GM21619 (cell line): ENCODE measurements at regions not wholly inside any gene's neighbourhood (a gene's known extent, or its start where the extent isn't known, plus 50 kb on each side); places are given as distances from the start of the nearest gene placed in this dataset.

ENCODE experiments used
- ATAC-seq: cut with Tn5 transposase; IDR thresholded peaks from one replicate; pipeline ENCODE4 v1.9.1; 2021; ENCODE audit not compliant: unreplicated experiment

DNA sequence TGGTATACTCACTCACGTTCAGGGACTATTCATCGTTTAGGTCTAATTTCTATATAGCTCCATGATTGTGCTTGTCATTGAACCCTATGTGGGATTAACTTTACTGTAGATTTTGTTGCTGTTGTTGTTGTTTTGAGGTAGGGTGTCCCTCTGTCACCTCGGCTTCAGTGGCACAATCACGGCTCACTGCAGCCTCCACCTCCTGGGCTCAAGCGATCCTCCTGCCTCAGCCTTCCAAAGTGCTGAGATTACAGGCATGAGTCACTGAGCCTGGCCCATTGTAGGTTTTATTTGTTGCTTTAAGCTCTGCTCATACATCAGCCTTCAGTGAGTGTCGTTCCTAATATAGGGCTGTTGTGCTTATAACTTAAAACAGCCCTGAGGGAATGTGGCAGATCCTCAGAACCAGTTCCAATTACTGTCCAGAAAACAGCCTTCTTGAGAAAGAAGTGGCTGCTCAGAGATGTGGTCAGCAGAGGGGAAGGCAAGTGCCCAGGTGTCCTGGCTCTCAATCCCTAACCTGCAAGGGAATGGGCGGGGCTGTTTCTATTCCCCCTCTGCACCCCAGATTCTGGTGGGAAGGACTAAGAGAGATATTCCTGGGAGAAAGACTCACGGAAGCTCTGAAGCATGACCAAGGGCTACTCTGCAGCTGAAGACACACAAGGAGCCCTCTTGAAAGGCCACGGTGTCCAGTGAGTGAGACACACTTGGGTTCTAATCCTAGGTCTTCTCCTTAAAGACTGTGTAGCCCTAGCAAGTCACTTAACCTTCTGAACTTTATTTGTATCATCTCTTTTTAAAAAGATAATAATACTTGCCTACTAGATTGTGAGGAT is 79.6 kb upstream of the LCLAT1 start:
- no peak for ATAC-seq

DNA sequence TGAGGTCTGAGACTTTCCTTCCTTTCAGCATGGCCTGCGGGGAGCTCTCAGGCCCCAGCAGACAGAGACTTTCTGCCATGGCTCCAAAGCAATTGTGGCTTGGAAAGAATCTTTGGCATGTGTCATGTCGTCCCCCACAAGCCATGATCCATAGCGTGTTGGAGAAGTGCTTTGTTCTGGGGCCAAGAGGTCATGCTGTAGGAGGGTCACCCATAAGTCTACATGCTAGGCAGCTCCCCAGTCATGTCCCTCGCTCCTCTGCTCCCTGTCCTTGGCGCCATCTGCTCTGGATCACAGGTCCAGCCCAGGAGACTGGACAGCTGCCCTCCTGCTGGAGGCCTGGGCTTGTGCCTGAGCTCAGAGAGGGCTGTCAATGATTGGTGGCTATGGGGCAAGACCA is 78.8 kb upstream of the LCLAT1 start:
- no peak for ATAC-seq

DNA sequence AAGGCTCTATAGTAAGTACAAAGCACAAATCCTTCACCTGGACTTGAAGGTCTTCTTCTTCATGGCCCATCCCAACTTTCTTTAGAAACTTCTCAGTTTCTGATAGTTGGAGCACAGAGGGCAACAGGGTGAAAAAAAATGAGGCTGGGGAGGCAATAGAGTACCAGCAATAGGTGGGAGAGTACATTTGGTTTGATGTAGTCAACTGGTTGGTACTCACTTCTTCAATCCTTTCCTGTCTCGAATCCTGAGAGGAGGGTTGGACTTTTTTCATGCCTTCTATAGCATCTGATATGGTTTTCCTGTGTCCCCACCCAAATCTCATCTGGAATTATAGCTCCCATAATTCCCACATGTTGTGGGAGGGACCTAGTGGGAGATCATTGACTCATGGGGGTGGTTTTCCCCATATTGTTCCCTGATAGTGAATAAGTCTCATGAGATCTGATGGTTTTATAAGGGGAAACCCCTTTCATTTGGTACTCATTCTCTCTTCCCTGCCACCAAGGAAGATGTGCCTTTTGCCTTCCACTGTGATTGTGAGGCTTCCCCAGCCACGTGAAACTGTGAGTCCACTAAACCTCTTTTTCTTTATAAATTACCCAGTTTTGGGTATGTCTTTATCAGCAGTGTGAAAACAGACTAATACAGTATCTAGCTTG is 75.9 kb upstream of the LCLAT1 start:
- no peak for ATAC-seq

DNA sequence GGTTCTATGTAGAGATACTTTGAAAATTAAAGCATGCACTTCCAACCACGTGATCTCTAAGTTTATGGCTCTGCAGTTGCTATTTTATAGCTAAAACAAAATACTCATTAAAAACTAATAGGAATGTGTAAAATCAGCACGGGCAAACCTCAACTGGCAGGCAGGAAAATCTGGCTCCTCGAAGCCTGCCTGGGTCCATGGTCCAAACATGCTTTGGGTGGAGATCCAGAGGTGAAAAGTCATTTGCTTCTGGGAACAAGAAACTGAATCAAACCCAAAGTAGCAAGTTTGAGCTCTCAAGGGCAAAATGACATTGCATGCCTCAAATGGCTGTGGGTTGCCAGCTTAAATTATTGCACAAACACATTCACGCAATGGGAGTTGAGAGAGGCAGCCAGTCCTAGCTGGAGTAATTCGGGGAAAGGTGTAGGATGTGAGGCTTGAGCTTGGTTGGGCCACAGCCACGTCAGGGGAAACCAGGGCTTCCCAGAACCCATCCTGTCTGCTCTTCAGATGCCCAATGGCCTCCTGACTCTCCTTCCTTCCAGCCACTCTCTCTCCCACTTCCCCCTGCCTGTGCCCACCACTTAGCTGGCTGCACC is 75.2 kb upstream of the LCLAT1 start:
- no peak for ATAC-seq

GRCh38 chr2:30372826-30373225 is 74.2 kb upstream of the LCLAT1 start:
- no peak for ATAC-seq

GRCh38 chr2:30373881-30374302 is 73.2 kb upstream of the LCLAT1 start:
- ATAC-seq: no peak

GRCh38 chr2:30374380-30374779 is 72.7 kb upstream of the LCLAT1 start:
- ATAC-seq: no peak

- ATAC-seq: no peak
Measured at GRCh38 chr2:30375915-30376314, 71.1 kb upstream of the LCLAT1 start.

DNA sequence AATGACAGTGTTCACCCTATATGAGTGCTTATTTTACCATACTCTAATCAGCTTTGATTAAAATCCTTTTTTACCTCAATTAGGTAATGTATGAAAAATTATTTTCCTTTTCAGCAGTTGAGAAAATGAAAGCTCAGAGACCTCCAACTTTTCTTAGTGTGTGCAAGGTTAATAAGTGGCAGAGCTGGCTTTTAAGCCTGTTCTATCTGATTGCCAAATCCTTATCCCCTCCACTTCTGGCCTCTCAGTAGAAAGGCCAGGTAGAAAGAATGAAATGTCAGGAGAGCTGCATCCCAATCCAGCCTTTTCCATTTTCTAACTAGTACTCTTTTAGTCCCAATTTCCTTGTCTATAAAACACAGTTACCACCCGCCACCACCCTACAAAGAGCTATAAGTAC is 67.6 kb upstream of the LCLAT1 start:
- ATAC-seq: no peak

DNA sequence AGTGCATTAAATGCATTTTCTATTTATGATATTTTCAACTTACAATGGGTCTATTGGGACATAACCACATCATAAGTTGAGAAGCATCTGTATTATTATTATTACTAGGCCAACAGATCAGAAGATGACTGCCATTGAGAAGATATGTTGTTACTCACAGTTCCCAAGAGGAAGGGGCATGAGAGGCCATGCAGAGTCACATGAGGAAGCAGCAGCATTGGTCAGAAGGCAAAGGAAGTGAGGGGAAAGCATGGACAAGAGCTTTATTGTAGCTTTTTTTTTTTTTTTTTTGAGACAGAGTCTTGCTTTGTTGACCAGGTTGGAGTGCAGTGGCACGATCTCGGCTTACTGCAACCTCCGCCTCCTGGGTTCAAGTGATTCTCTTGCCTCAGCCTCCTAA is 66.2 kb upstream of the LCLAT1 start:
- no peak for ATAC-seq

- no peak for ATAC-seq
Measured at GRCh38 chr2:30382162-30382783, 64.8 kb upstream of the LCLAT1 start.

DNA sequence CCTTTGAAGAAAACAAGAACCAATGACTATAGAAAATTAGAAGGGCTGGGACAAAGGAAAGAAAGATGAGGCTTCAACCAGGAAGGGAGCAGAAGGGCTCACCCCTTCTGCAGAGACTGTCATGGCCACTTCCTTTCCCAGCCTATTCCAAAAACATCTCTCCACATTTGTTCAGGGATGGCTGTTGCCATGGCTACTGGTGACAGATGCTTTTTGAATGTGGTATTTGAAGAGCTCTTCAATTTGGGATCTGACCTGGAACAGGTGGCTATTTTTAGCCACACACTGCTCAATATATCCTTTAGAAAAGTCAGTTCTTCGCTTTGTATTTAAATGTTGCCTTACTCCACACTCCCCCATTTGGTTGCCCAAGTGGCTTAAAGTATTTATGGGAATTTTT is 64.1 kb upstream of the LCLAT1 start:
- no peak for ATAC-seq

- ATAC-seq: no peak
Measured at GRCh38 chr2:30385327-30385726, 61.7 kb upstream of the LCLAT1 start.

- ATAC-seq: no peak
Measured at GRCh38 chr2:30392097-30392496, 54.9 kb upstream of the LCLAT1 start.

DNA sequence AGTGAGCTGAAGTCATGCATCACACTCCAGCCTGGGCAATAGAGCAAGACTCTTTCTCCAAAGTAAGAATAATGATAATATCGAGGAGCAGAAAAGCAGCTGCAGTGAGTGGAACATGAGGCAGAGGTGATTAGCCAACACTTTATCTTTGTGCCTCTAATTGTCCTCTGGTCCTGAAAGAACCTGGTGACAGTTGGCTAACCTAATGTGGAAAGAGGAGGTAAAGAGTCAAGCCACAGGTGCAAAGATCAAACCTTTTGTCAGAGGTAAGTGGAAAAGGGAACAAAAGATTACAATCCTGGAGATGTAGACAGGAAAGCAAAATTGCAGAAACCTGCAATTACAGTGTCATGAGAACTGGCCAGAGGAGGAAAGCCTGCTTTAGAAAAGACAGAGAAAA is 53.5 kb upstream of the LCLAT1 start:
- no peak for ATAC-seq

DNA sequence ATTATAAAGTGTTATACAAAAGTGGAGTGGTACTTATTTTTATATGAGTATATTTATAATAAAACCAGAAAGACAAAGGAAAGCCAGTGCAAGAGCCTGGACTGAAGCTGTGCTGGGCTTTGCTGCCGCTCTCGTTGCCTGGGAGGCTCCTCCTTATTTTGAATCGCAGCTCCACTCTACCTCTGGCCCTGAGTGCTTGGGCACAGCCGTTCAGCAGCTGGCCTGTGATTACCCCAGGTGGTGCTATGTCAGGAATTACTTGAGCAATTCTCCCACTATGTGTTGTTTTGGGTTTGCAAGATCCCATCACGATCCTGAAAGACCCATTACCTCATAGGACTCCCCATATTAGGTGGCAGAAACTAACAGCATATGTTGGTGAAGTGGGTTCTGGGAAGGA is 53.0 kb upstream of the LCLAT1 start:
- ATAC-seq: no peak

DNA sequence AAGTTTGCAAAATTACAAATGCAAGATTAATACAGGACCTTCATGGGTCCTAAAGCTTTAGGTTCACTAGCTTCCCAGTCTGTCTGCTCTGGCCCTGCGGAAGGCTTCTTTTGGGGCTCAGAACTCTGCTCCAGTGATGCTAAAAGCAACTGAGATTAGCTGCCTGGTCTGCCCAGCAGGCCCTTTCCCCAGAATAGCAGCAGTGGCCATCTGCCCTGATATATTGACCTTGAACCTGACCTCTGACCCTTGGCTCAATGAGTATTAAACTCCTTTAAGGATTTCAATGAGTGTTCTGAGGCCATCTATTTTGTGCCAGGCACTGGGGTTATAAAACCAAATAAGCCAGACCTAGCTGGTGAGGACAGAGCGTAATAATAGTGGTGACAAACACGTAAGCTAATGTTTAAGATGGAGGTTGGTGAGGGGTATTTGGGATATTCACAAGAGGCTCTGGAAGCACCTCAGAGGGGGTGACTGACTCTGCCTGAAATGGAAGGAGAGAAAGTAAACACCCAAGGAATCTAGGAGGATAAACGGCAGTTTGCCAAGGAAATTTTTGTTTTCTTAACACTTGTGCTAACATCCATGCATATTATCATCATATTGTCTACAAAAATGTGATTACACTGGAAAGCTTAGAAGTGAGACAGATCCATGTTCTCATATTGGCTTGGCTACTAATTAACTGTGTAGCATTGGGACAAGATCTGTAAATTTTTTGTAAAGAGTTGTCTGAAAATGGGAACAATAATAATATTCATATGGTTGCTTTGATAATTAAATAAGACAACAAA is 50.4 kb upstream of the LCLAT1 start:
- ATAC-seq: no peak
